AG09309 (cell line): ENCODE measurements at regions not wholly inside any gene's neighbourhood (a gene's known extent, or its start where the extent isn't known, plus 50 kb on each side); places are given as distances from the start of the nearest gene placed in this dataset.
"Not testable (repeated sequence)": the region's sequence is repeated elsewhere in the genome, so short reads cannot be mapped to it uniquely, and the experiment has no call there.

Experiments used
- DNase-seq: peaks from one replicate; pipeline ENCODE4 v3.0.0-alpha.2; 2010; ENCODE audit warnings: low read depth
- H3K4me3 ChIP-seq: 2 replicates; pipeline ENCODE4 v1.5.1; 2011; ENCODE audit warnings: mild to moderate bottlenecking, low read depth, low read length, moderate library complexity; ENCODE audit not compliant: control insufficient read depth
- CTCF ChIP-seq: IDR thresholded peaks from 2 replicates; pipeline ENCODE4 v1.5.1; 2011; ENCODE audit warnings: mild to moderate bottlenecking, low read depth, low read length, inconsistent platforms; ENCODE audit not compliant: insufficient read depth, control insufficient read depth; ENCODE audit errors: missing control alignments

- TF ChIP-seq CTCF: no peak
- no peak for DNase-seq
- no peak overlapping the region for H3K4me3 ChIP-seq
These were observed 172.8 kb upstream of the SPTLC3 start for GRCh38 chr20:12835999-12836398.

GRCh38 chr20:12837646-12838045 lies 171.1 kb upstream of the SPTLC3 start:
- no peak for TF ChIP-seq CTCF
- DNase-seq: no peak
- H3K4me3 ChIP-seq: no peak overlapping the region

- no peak overlapping the region for H3K4me3 ChIP-seq
- TF ChIP-seq CTCF: no peak
- DNase-seq: no peak
These were observed 170.4 kb upstream of the SPTLC3 start for GRCh38 chr20:12838261-12838866.

- no peak for DNase-seq
These were observed 160.9 kb upstream of the SPTLC3 start for GRCh38 chr20:12847872-12848271.

GRCh38 chr20:12849225-12849910 lies 159.4 kb upstream of the SPTLC3 start:
- no peak for DNase-seq
- H3K4me3 ChIP-seq: no peak overlapping the region
- TF ChIP-seq CTCF: no peak

More at GRCh38 chr20:12847872-12848271, 160.9 kb upstream of the SPTLC3 start:
- no peak for TF ChIP-seq CTCF
- no peak overlapping the region for H3K4me3 ChIP-seq

GRCh38 chr20:12857643-12858042 lies 151.1 kb upstream of the SPTLC3 start:
- H3K4me3 ChIP-seq, DNase-seq: not testable (repeated sequence)

- no peak overlapping the region for H3K4me3 ChIP-seq
- DNase-seq: no peak
- no peak for TF ChIP-seq CTCF
These were observed 148.0 kb upstream of the SPTLC3 start for GRCh38 chr20:12860619-12861247.
